ENCODE measurements at regions not wholly inside any gene's neighbourhood (a gene's known extent, or its start where the extent isn't known, plus 50 kb on each side); places are given as distances from the start of the nearest gene placed in this dataset.

DNA sequence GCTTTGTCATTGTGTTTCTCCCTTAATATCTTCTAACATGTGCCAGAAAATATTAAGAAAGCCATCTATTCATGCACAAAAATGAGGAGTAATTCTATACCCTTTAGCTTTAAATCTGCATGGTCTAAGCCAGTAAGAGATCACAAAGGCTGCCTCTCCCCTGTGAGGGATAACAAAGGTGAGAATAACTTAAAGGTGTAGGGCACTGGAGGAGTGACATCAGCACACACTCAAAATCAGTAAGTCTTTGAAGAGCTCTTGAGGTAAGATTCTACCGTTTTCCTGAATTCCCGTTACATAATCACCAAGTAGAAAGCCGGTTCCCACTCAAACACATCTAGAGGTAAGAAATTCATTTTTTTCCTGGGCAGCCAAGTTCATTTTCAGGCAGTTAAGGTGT, 123.9 kb upstream of the SULT1C3 start:
- no peak overlapping the region for H3K4me3 ChIP-seq
- H3K9me3 ChIP-seq: no peaks in the 10 kb centered on the region
- H3K27me3 ChIP-seq: no peaks in the 10 kb centered on the region
- no peaks in the 10 kb centered on the region for H3K36me3 ChIP-seq
- no peak overlapping the region for H3K27ac ChIP-seq
- DNase-seq (ENCODE audit: extremely low spot score in 2 of 2): no peak
- H3K4me1 ChIP-seq: no peaks in the 10 kb centered on the region
- intact Hi-C loops (cut with DNase I): no loop called here
- TF ChIP-seq POLR2AphosphoS5 (IDR thresholded peaks at IDR 0.05; ENCODE audit: insufficient read depth in 1 of 2, low read depth in 1 of 2) (no peak), POLR2A (IDR thresholded peaks at IDR 0.05) (no peak)
- TF ChIP-seq, protein P1, sequence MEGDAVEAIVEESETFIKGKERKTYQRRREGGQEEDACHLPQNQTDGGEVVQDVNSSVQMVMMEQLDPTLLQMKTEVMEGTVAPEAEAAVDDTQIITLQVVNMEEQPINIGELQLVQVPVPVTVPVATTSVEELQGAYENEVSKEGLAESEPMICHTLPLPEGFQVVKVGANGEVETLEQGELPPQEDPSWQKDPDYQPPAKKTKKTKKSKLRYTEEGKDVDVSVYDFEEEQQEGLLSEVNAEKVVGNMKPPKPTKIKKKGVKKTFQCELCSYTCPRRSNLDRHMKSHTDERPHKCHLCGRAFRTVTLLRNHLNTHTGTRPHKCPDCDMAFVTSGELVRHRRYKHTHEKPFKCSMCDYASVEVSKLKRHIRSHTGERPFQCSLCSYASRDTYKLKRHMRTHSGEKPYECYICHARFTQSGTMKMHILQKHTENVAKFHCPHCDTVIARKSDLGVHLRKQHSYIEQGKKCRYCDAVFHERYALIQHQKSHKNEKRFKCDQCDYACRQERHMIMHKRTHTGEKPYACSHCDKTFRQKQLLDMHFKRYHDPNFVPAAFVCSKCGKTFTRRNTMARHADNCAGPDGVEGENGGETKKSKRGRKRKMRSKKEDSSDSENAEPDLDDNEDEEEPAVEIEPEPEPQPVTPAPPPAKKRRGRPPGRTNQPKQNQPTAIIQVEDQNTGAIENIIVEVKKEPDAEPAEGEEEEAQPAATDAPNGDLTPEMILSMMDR (IDR thresholded peaks at IDR 0.05): no peak

DNA sequence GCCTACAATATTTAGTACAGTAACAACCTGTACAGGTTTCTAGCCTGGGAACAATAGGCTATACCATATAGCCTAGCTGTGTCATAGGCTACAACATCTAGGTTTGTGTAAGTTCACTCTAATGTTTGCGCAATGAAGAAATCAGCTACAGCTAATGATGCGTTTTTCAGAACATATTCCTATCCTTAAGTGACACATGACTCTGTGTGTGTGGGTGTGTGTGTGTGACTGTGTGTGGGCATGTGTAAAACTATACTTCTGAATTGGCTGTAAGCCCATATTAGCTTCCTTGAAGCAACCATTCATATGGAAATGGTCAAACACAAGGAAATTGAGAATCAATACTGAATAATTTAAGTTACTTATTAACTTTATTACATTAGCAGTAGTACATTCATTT, 120.8 kb upstream of the SULT1C3 start:
- H3K27me3 ChIP-seq: no peaks in the 10 kb centered on the region
- H3K36me3 ChIP-seq: no peaks in the 10 kb centered on the region
- no peak overlapping the region for H3K4me3 ChIP-seq
- TF ChIP-seq POLR2AphosphoS5 (IDR thresholded peaks at IDR 0.05; ENCODE audit: insufficient read depth in 1 of 2, low read depth in 1 of 2) (no peak), POLR2A (IDR thresholded peaks at IDR 0.05) (no peak)
- H3K27ac ChIP-seq: no peak overlapping the region
- no peak for DNase-seq (ENCODE audit: extremely low spot score in 2 of 2)
- H3K9me3 ChIP-seq: no peaks in the 10 kb centered on the region
- intact Hi-C loops (cut with DNase I): no loop called here
- no peaks in the 10 kb centered on the region for H3K4me1 ChIP-seq

DNA sequence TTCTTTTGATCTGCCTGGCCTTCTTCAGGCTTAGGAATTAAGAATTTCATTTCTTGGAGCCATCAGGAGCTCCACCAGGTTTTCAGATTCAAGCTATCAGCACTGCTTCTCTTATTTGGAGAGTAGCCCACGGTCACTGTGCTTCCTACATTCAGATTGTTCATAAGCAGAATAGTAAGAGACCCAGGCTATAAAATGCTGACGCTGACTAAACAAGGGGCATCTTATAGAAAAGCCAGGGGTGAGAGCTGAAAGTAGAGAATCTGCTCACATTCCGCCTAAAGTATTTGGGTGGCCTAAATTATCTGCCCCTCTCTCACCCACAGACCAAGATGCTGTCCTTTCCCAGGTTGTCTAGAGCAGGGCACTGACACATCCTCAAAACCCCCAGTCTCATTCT, 120.3 kb upstream of the SULT1C3 start:
- TF ChIP-seq POLR2AphosphoS5 (IDR thresholded peaks at IDR 0.05; ENCODE audit: insufficient read depth in 1 of 2, low read depth in 1 of 2): no peak
- TF ChIP-seq, protein P1 (IDR thresholded peaks at IDR 0.05): no peak
- no peak for TF ChIP-seq POLR2A (IDR thresholded peaks at IDR 0.05)
- intact Hi-C loops (cut with DNase I): no loop called here

GRCh38 chr2:108124736-108125495, 114.9 kb upstream of the SULT1C3 start:
- no peaks in the 10 kb centered on the region for H3K4me1 ChIP-seq
- no peak overlapping the region for H3K4me3 ChIP-seq
- no peaks in the 10 kb centered on the region for H3K36me3 ChIP-seq
- no peaks in the 10 kb centered on the region for H3K27me3 ChIP-seq
- no peak for DNase-seq (ENCODE audit: extremely low spot score in 2 of 2)
- TF ChIP-seq, protein P1 (IDR thresholded peaks at IDR 0.05): no peak
- TF ChIP-seq POLR2A (IDR thresholded peaks at IDR 0.05) (no peak), POLR2AphosphoS5 (IDR thresholded peaks at IDR 0.05; ENCODE audit: insufficient read depth in 1 of 2, low read depth in 1 of 2) (no peak)
- no peak overlapping the region for H3K27ac ChIP-seq
- intact Hi-C loops (cut with DNase I): no loop called here
- no peaks in the 10 kb centered on the region for H3K9me3 ChIP-seq

More for the DNA sequence above, 120.3 kb upstream of the SULT1C3 start:
- no peaks in the 10 kb centered on the region for H3K27me3 ChIP-seq
- no peak overlapping the region for H3K4me3 ChIP-seq
- no peak overlapping the region for H3K27ac ChIP-seq
- no peaks in the 10 kb centered on the region for H3K9me3 ChIP-seq
- no peaks in the 10 kb centered on the region for H3K36me3 ChIP-seq
- DNase-seq (ENCODE audit: extremely low spot score in 2 of 2): no peak
- H3K4me1 ChIP-seq: no peaks in the 10 kb centered on the region

- TF ChIP-seq, protein P1 (IDR thresholded peaks at IDR 0.05): no peak
- TF ChIP-seq POLR2AphosphoS5 (IDR thresholded peaks at IDR 0.05; ENCODE audit: insufficient read depth in 1 of 2, low read depth in 1 of 2): no peak
- TF ChIP-seq POLR2A (IDR thresholded peaks at IDR 0.05): no peak
- Histone ChIP-seq H3K36me3 (no peaks in the 10 kb centered on the region), H3K4me1 (no peaks in the 10 kb centered on the region), H3K4me3 (no peak overlapping the region), H3K27me3 (no peaks in the 10 kb centered on the region), H3K27ac (no peak overlapping the region), H3K9me3 (no peaks in the 10 kb centered on the region)
- no peak for DNase-seq (ENCODE audit: extremely low spot score in 2 of 2)
- intact Hi-C loops (cut with DNase I): no loop called here
Measured at GRCh38 chr2:108125581-108125980, 114.2 kb upstream of the SULT1C3 start.

All from vagina (tissue), 2 donors.